ENCODE measurements at regions not wholly inside any gene's neighbourhood (a gene's known extent, or its start where the extent isn't known, plus 50 kb on each side); places are given as distances from the start of the nearest gene placed in this dataset.

GRCh38 chr10:36195364-36195763 is 553.3 kb upstream of the FZD8 start:
- TF ChIP-seq CTCF (IDR thresholded peaks at IDR 0.05), result no peak
- TF ChIP-seq EP300 (IDR thresholded peaks at IDR 0.05), result no peak
